DMS 273 (cell line): ENCODE measurements at regions not wholly inside any gene's neighbourhood (a gene's known extent, or its start where the extent isn't known, plus 50 kb on each side); places are given as distances from the start of the nearest gene placed in this dataset.

Experiments
- DNase-seq: peaks from one replicate; lab custom pipeline; 2025; ENCODE audit not compliant: unreplicated experiment; lab: John Stamatoyannopoulos, UW

DNA sequence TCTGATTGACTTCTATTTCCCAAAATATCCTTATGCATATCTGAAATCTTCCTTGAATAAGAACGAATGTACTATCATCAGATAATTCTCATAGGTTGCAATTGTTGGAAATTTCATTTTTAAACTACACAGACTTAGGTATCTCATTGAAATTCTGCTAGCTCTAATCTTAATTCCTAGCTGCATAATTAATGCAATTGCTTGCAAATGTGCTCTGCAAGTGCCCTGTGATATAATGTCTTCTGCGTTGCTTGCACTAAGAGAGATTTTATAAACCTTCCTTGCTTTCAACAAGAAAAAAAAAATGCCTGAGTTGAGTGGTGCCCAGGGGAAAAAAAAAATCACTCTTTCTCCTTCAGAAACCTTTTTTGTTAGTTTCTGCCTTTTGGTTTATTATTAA, 354.9 kb downstream of the TFAP2A start:
- no peak for DNase-seq

DNA sequence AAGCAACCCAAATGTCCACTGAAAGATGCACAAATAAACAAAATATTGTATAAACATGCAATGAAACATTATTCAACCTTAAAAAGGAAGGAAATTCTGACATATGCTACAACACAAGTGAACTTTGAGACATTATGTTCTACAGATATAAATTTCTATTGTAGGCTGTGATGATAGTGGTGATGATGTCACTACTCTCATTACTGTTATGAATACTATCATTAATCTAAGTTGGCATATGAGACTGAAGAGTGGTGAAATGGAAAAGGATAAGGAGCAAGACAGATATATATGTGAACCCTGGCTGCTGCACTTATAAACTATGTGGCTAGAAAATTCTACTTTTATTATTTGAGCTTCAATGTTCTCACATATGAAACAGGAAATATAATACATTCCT, 360.2 kb downstream of the TFAP2A start:
- DNase-seq = no peak

DNA sequence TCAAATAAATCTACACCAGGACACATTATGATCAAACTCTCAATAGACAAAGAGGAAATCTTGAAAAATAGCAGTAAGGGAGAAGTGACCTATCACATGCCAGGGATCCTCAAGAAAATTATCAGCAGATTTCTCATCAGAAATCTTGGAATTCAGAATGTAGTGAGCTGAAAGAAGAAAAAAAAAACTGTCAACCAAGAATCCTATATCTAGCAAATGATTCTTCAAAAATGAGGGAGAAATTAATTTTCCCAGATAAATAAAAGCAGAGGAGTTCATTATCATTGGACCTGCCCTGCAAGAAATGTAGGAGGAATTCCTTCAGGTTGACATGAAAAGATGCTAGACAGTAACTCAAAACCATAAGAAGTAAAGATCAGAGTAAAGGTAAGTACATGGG, 363.6 kb downstream of the TFAP2A start:
- DNase-seq = no peak

DNA sequence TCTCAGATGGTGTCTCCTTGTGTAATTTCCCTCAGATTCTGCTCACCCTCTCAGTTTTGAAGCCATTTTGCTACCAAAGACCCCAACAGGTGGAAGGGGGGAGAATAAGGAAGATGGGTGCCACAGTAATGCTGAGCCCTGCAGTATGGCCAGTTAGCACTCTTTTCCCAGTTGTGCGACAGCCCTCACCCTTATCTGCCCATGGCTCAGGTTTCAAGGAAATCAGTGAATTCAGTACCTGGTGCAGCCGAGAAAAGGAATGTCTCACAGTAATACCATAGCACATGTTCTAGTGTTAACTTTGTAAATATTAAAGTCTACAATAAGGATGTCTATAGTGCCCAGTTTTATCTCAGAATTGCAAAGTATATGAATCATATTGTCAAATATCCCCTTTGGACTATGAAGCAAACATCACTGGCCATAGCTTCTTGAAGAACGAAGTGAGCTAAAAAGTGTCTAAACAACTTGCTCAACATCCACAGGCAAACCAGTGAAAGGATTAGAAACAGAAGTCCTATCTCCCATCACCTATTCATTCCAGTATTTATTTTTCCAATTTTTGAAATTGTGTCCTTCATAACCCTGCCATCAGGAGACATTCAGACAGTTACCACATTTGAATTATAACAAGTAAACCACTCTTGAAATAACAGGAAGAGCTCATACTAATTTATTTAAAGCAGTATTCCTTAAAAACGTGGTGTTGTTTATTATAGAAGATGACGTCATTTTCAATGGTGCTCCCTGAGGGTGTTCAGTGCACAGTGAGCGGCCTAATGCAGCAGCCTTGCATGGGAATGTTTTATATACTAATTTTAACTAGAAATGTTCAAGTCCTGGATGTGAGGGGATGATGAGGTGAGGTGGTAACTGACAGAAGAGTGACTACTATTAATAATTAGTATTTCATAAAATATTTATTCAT, 366.2 kb downstream of the TFAP2A start:
- no peak for DNase-seq

DNA sequence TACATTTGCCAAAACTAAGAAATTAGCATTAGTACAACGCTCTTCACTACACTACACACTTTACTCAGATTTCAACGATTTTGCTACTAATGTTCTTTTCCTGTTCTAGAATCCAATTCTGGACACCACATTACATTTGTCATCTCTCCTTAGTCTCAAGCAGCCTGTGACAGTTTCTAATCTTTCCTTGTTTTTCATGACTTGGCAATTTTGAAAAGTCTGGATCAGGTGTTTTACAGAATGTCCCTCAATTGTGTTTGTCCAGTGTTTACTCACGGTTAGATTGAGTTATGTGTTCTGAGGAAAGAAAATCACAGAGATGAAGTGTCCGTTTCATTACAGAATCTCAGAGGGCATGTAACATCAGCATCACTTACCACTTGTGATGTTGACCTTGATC, 372.6 kb downstream of the TFAP2A start:
- no peak for DNase-seq

DNA sequence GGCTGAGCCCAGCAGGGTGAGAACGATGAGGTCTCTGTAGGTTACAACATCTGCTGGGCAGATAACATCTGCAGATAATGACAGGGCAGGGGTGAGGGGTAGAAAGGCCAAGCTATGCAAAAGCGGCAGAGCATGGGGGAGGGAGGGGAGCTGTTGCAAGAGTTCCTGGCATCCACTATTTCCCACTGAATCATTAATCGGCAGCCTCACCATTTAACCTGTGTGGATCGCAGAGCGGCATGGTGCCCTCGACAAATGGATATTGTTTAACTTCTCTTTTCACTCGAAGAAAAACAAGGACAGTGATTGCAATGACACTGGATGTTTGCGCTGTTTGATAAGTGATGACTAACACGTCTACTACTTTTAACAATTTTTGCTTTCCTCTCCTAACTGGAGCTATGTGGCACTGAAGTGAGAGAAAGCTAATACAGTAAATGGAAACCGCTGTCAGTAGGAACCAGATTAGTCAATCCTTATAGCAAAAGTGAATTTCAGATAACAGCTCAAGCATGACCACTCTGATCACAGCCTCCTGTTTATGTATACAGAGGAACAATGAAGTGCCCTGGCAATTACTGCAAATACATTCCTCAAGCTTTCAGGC, 381.5 kb downstream of the TFAP2A start:
- no peak for DNase-seq

DNA sequence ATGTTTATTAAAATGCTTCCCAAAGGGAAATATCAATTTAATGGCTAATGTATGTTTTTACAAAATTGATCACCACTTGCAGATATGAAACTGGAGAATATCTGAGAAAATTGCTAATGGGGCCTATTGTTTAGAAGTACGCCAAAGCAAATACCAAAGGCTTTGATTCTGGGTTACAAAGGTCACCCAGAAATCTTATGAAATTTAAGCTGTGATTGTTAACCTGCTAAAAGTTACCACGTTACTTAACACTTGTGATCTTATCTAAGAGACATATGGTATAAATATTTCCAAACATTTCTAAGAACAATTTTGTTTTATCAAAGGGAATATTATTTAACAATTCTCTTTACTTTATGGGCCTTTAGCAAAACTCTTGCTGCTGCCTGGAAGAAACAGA, 383.3 kb downstream of the TFAP2A start:
- DNase-seq = no peak

DNA sequence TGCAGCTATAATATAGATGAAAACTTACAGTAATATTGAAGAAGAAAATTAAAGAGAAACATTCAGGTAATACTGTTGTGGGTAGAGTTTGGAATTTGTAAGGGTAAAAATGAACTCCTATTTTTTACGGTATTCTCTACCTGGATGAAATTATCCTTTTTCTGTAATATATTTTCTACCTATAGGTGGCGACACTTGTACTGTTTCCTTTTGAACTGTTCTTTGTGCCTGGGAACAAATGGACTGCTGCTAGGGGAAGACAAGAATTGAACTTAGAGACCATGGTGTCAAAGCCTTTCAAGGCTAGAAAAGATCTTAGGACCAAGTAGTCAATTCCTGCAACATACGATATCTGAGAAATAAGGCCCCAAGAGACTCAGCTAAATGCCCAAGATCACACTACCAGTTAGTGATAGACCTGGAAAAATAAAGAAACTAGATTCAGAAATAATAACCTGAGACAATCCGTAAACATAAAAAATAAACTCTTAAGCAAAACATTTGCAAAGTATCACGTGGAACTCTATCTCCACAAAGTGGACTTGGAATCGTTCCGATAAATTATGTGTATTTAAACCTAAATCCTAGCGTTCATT, 383.8 kb downstream of the TFAP2A start:
- DNase-seq = peak; percentile 51

DNA sequence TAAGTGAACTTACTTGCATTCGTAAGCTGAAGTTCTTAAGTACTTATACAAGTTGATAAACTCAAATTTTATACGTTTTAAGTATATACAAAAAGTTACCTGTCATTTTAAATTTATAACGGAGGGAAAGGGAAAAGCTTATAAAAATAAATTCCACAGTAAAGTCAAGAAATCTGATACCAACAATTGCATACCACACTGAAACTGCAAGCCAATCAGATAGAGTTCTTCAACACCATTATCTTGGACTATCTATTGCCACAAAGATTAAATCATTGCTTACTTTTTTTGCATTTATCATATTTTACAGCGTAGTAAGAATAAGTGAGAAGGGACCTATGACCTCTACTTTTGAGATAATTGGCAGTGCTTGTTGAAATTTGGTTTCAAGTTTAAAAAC, 386.7 kb downstream of the TFAP2A start:
- no peak for DNase-seq

DNA sequence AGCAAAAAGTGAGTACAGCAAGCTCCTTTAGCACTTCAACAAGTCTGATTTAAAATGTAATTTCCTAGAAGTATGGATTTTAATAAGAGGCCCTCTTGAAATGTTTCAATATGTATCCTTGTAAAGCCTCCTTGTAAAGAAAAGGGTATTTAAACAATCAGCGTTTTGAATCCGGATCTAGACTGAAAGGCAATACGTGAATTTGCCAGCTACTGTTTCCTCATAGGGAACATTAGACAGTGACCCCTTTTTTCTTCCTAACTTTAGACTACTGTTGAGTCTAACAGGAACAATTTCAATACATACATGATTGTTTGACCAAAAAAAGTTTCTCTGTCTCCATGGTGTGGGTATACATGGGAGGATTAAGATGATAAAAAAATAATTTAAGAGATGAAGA, 395.0 kb downstream of the TFAP2A start:
- no peak for DNase-seq

DNA sequence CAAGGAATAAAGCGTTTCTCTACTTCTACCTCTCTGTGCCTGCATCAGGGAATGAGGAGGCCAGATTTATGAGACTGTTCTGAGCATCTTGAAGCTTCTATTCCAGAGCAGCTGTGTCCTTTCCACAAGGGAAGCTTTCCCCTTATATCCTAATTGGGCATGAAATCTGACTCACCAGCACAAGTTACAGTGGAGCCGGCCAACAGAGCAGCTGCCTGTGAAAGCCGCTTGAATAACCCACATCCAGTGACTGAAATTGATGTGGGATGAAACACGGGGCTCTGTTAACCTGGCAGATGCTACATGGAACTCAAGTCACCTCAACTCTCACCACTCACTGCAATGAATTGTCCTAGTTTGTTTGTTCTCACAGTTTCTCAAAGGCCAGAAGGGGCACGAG, 400.3 kb downstream of the TFAP2A start:
- peak; percentile 1 for DNase-seq

DNA sequence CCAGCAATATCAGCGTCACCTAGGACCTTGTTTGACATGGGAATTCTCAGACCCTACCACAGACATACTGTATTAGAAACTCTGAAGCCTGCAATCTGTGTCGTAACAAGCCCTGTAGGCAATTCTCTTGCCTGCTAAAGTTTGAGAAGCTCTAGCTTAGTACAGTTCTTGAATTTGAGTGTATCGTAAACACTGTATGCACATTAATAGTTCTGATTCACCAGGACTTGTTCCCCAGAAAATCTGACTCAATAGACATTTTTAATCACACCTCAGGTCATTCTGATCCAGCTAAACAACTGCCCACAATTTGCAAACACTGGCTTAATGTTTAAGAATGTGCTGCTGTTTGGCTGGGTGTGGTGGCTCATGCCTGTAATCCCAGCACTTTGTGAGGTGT, 414.3 kb downstream of the TFAP2A start:
- DNase-seq = no peak

DNA sequence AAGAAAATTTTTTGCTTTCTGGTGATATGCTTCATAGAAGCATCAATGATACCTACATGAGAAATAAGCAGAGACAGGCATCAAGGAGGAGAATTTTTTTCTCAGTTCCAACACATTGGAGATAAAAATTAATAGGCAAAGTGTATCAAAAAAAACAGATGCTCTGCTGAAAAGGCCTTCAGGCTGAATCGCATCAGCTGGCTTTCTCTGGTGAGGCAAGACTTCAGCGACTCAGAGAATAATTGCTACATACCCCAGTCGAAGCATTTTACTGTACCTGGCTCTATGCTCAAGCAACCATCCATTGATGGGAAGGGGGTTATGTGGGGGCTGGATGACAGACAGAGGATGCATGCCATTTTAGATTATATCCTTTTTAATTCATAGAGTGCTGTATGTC, 415.1 kb downstream of the TFAP2A start:
- DNase-seq = no peak

DNA sequence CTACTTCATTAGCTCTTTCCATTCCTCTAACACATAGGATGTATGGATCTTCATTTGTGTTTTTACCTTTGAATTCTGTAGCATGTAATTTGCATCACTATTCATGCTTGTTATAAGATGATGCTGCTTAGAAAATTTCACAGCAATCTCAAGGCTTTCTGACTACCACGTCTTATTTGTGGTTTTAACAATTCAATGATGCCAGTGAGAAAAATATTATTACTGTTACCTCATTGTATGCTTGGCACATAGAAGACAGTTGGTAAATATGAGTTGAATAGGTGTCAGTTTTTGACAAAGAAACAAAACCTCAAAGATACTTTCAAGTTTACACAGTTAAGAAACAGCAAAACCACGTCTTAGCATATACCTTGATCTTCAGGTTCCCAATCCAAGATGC, 428.6 kb downstream of the TFAP2A start:
- DNase-seq = no peak

DNA sequence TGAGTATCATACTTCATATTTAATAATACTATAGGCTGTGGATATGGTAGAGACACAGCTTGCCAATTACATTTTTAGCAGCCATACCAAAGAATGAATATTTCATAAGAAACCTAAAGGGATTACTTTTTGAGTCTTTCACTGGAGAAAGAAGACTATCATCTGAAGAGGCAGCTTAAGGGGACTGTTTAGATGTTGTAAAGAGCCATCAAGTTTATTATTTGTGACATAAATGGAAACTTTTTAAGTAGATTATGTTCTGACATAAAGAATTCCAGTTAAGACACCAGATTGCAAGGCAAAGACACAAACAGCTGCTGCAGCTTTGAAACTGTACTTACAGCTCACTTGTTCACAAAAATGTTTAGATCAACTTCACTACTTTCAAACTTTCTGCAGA, 429.4 kb downstream of the TFAP2A start:
- DNase-seq = no peak

DNA sequence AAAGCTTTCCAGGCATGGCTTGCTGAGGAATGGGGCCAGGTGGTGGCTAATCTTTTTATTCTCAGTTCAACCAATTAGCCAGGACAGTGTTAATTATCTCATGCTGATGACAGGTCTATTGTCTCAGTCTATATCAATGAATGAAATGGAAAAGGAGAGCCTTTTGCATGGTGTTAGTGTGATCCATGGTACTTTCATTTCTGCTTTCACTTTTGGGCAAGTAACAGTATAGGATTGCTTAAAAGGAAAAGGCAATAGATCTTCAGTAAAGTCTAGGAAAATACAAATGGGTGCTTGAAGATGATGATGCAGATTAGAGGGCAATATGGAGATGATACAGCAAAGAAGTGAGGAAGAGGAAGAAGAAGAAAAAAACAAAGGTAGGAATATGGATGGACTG, 430.3 kb downstream of the TFAP2A start:
- DNase-seq = no peak

DNA sequence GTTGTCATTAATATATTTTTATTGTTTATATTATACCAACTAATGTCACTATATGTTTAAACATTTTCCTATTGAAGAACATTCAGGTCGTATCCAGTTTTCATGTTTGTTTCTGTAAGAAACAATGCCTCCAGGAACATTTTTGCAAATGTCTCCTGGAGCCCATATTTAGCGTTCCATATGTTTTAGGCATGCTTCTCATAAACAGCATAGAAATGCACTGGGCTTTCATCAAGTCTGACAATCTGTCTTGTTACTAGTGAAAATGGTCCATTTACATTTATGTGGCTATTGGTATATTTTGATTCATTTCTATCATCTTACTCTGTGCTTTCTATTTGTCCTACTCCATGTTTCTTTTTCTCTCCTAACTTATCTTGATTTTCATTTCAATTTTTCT, 431.7 kb downstream of the TFAP2A start:
- no peak for DNase-seq

DNA sequence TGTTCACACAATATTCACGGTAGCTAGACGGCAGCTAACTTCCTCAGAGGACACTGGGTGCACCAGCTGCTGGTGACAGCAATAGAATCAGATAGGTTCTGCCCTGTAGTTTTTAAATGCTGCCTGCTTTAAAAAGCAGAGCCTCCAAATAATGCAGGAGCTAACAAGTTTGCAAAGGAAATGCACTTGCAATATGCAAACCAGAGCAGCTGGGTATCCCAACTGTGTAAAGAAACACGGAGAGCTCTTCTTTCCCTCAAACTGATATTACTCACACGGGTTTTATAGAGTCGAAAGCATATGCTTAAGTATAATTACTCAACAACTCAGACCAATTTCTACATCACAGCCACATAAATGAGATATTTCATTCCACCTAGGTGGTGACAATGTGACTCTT, 432.7 kb downstream of the TFAP2A start:
- no peak for DNase-seq

DNA sequence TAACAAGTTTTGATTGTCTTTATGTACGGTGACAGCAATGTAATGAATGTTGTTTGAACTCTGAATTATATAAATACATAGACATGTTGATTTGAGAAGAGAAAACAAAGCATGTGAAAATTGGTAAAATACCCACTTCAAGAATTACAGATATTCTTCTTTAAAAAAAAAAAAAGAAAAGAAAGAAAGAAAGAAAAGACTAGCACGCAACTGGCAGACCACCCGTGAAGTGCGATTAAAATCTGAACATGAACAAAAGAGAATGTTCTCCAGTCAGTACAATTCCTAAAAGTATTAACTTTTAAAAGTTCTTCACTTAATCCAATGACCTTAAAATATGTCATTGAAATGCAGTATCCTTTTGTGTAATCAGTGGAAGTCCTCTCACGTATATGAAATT, 434.9 kb downstream of the TFAP2A start:
- DNase-seq = no peak

DNA sequence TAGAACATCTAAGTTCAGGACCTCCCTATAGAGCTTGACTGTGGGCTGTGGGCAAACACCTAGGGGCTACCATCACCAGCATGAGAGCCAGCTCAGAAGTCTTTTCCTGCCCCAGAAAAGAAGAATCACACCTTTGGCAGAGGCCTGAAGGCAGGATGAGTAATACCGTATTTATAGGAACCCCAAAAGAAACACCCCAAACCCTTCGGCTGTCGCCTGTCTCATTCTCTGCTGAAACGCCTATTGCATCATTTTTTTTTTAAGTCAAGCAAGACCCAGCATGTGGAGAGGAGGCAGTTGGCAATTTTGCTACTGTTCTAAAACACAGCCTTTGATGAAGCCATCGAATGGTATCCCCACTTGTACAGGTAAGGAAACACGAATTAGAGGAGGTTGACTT, 436.4 kb downstream of the TFAP2A start:
- DNase-seq = no peak

DNA sequence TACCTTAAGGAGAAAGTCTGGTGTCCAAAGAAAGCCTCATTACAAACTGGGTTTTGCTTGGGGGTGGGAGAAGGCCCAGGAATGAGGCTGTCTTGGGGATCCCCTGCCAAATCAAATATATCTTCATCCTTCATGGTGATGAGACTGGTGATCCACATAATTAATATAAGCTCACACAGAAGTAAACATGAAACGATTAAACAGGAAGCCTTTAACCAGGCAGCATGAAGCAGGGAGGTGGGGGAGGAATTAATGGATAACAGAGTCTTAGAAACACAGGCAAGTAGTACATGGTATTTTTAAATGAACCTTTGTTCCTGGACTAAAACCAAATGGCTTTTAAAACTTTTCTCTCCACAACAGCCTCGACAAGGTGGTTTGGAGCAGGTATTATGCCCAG, 437.5 kb downstream of the TFAP2A start:
- no peak for DNase-seq

DNA sequence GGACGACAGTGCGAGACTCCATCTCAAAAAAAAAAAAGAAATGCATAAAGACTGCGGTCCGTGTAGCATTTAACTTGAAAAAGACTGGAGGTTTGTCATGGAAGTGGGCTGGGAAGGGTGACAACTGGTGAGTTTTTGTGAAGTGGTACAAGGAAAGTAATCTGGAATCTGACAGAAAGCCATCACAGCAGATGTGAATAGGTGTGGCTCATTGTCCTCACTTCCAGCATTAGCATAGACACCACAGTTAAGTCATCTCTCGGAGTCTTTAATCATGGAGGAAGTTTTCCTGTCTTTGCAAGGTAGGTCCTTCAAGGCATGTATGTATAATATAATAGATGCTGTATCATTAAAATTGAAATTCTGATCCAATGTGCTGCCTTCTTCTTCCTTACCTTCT, 453.2 kb downstream of the TFAP2A start:
- DNase-seq = no peak
